IPS-15b (cell line): ENCODE measurements at regions not wholly inside any gene's neighbourhood (a gene's known extent, or its start where the extent isn't known, plus 50 kb on each side); places are given as distances from the start of the nearest gene placed in this dataset.

Experiments
- H3K27me3 ChIP-seq: one replicate; pipeline ENCODE4 v1.6.1; 2013; ENCODE audit warnings: low read length; ENCODE audit not compliant: control insufficient read depth, insufficient read depth
- H3K36me3 ChIP-seq: one replicate; pipeline ENCODE4 v1.6.1; 2013; ENCODE audit warnings: low read length; ENCODE audit not compliant: control insufficient read depth, insufficient read depth
- H3K4me1 ChIP-seq: one replicate; pipeline ENCODE4 v1.6.1; 2013; ENCODE audit warnings: mild to moderate bottlenecking, low read length; ENCODE audit not compliant: control insufficient read depth, insufficient read depth
- H3K4me3 ChIP-seq: one replicate; pipeline ENCODE4 v1.5.1; 2013; ENCODE audit warnings: low read depth, low read length
- H3K9ac ChIP-seq: one replicate; pipeline ENCODE4 v1.6.1; 2013; ENCODE audit warnings: low read depth, mild to moderate bottlenecking, low read length
- H3K9me3 ChIP-seq: one replicate; pipeline ENCODE4 v1.6.1; 2013; ENCODE audit warnings: mild to moderate bottlenecking, low read length; ENCODE audit not compliant: control insufficient read depth, insufficient read depth

DNA sequence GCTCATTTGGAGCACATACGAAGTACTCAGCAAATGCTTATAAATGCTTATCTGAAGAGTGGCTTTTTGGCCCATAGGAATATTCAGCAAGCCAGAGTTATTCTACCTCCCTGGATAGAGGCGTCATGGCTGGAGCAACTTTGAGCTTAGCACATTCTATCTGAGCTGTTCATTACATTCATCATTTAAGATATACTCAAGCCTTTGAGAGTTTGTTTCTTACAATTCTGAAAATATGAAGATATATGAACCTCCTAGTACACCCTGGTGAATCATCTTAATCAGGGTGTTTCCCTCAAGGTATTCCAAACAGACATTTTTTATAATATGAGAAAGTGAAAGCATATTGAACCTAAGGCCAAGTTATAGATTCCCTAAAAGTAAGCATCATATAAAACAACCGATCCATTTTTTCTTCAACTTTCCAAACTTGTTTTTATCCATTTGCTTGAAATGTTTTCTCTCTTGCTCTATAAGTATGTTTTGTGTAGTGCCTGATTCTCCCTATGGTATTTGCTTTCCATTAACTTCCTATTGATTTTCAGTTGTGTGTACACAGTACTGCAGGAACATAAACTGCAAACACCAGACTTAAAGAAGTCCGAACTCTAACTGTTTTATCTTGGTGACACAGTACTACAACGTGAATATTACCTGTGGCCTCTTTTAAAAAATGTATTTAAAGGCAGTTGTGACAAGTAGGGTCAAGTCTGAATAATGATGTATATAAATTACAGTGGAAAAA is 139.7 kb upstream of the PTPRK start:
- no peaks in the 10 kb centered on the region for H3K4me1 ChIP-seq
- no peak overlapping the region for H3K9ac ChIP-seq
- no peaks in the 10 kb centered on the region for H3K27me3 ChIP-seq
- no peak overlapping the region for H3K4me3 ChIP-seq
- no peaks in the 10 kb centered on the region for H3K36me3 ChIP-seq
- H3K9me3 ChIP-seq, result no peaks in the 10 kb centered on the region

DNA sequence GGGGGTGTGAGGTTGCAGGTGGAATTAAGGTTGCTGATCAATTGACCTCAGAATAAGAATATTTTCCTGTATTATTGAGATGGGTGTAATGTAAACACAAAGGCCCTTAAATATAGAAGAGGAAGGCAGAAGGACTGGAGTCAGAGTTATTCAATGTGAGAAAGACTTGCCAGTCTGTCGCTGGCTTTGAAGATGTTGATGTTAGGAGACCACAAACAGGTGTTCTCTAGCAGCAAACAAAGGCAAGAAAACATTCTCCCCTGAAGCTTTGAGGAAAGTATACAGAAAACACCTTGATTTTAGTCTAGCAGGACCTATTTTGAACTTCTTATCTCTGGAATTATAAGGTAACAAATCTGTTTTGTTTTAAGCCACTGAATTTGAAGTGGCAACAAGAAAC is 138.9 kb upstream of the PTPRK start:
- no peaks in the 10 kb centered on the region for H3K9me3 ChIP-seq
- H3K4me3 ChIP-seq, result no peak overlapping the region
- no peaks in the 10 kb centered on the region for H3K4me1 ChIP-seq
- H3K27me3 ChIP-seq, result no peaks in the 10 kb centered on the region
- no peaks in the 10 kb centered on the region for H3K36me3 ChIP-seq
- no peak overlapping the region for H3K9ac ChIP-seq

DNA sequence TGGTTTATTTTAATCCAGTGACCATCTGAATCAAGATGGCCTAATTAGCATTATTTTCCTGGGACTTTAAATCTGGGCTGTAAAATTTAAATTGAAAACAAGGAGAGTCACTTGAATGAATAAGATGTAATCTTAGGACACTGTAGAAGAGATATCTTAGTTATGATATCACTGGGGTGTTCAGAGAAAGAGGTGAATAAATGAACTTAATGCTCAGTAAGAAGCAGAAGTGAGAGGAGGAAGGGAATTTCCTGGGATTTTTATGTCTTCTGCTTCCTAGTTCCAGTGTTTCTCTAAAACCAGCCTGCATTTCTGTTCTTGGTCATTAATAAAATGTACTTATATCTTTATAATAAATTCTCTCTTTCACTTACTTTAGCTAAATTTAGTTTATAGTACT is 136.8 kb upstream of the PTPRK start:
- Histone ChIP-seq H3K4me1 (no peaks in the 10 kb centered on the region), H3K27me3 (no peaks in the 10 kb centered on the region), H3K4me3 (no peak overlapping the region), H3K36me3 (no peaks in the 10 kb centered on the region), H3K9ac (no peak overlapping the region), H3K9me3 (no peaks in the 10 kb centered on the region)

DNA sequence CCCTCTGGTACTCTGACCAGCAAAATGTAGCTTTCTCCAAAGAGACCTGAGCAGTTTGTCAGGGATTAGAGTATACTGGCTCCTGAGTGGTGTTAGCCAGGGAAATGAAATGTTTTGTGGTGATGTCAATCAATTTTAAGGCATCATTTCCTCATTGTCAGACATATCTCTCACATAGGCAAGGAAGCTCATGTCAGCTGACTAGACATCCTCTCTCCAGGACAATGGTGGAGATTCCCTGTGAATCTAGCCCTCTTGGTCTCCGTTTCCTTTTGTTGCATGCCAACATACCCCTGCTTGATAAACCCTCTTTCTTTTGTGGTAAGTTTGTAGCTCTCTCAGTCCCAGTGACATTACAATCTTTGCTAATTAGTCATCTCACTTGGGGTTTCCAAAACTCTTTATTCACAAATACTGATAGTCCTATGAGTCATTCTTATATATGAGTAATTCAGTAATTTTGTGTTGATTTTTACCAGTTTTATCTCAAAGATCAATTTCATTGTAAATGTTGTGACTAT is 135.6 kb upstream of the PTPRK start:
- H3K9ac ChIP-seq, result no peak overlapping the region
- no peaks in the 10 kb centered on the region for H3K27me3 ChIP-seq
- H3K4me3 ChIP-seq, result no peak overlapping the region
- no peaks in the 10 kb centered on the region for H3K36me3 ChIP-seq
- H3K4me1 ChIP-seq, result no peaks in the 10 kb centered on the region
- no peaks in the 10 kb centered on the region for H3K9me3 ChIP-seq

DNA sequence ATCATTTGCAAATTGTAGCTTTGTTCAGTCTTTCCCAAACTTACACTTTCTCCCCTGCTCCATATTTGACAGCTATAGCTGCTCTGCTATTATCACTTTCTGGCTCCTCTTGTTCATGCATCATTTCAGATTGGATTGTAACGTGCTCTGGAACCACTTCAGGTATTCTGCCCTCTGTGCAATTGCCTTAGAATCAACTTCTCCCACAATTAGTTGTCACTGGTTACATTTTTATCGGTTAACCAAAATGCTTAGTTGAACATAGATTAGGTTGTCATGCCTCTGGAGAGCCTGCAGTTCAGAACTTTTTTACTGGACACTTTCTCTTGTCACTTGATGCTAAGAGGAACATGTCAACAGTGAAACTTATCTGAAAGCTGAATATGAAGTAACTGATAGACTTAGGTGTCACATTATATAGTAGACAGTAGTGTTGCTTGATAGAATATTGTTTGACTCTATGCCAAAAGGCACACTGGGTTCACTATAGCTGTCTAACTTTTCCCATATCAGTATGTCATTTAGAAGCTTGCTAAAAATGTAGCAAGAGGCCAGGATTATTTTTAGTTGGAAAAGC is 127.7 kb upstream of the PTPRK start:
- Histone ChIP-seq H3K36me3 (no peaks in the 10 kb centered on the region), H3K9ac (no peak overlapping the region), H3K9me3 (no peaks in the 10 kb centered on the region), H3K4me3 (no peak overlapping the region), H3K27me3 (no peaks in the 10 kb centered on the region), H3K4me1 (no peaks in the 10 kb centered on the region)

DNA sequence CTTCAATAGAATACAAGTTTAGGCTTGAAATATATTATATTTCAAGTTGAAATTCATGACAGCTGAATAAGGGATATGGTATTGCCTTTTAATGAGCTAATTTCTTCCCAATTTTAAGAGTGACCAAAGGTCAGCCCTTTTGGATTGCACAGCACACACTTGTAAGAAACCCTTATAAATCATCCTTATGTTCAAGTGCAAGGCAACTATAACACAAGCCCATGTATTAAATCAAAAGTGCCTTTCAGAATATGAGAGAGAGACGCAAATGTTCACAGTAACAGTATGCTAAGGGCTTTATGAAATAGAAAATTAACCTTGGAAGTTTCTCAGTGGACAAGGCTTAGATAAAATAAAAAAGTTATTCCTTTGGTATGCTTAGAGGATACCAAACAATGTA is 121.7 kb upstream of the PTPRK start:
- Histone ChIP-seq H3K27me3 (no peaks in the 10 kb centered on the region), H3K4me1 (no peaks in the 10 kb centered on the region), H3K9ac (no peak overlapping the region), H3K9me3 (no peaks in the 10 kb centered on the region), H3K4me3 (no peak overlapping the region), H3K36me3 (no peaks in the 10 kb centered on the region)

DNA sequence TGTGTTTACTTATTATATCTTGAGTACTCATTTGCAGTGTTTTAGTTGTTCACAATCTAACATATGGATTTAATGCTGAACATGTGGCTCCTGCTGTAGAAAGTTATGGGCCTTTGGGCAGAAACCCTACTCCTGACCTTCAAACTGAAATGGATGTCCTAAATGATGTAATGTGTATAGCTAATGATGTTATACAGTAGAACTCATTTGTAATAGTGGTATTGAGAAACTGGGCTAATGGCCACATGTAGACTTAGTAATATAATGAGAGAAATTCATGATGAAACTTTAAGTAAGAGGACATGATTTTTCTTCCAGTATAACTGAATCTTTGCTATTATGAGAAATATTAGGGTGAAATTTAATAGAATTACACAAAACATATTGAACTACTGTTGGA is 121.3 kb upstream of the PTPRK start:
- Histone ChIP-seq H3K9ac (no peak overlapping the region), H3K4me1 (no peaks in the 10 kb centered on the region), H3K4me3 (no peak overlapping the region), H3K36me3 (no peaks in the 10 kb centered on the region), H3K27me3 (no peaks in the 10 kb centered on the region), H3K9me3 (no peaks in the 10 kb centered on the region)

DNA sequence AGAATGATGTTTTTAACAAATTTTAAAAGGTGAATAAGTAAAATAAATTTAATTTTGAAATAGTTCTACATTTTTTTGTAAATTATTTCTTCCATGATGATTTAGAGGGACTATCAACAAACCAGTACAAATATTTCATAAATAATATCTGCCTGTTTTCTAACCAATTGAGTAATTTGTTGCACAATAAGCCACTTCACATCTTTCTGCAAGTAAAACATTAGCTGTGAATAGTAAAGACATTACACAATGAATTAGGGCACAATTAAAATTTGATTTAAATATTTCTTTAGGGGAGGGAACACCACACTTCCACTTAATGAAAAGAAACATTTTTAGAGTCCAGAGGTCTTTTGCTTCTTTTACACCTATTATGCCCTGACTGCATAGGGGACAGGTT is 118.4 kb upstream of the PTPRK start:
- Histone ChIP-seq H3K27me3 (no peaks in the 10 kb centered on the region), H3K36me3 (no peaks in the 10 kb centered on the region), H3K9me3 (no peaks in the 10 kb centered on the region), H3K9ac (no peak overlapping the region), H3K4me1 (no peaks in the 10 kb centered on the region), H3K4me3 (no peak overlapping the region)

DNA sequence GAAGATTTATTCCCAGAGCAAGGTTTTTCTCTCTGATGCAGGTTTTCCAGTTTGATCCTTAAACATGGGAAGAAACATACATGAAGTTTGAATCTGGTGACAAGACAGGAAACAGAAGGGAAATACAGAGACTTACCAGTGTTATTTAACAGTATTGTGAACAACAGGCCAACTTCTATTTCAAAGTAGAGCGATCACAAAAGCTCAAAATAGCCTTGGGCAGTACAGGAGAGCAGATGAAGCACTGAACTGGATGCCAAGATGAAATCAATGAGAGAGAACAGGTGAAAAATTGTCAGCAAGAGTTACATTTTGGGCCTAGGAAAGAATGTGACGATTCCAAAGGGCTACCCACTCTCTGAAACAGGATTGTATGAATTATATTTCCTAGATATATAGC is 114.8 kb upstream of the PTPRK start:
- H3K4me1 ChIP-seq, result no peaks in the 10 kb centered on the region
- no peaks in the 10 kb centered on the region for H3K27me3 ChIP-seq
- H3K4me3 ChIP-seq, result no peak overlapping the region
- no peaks in the 10 kb centered on the region for H3K36me3 ChIP-seq
- no peak overlapping the region for H3K9ac ChIP-seq
- no peaks in the 10 kb centered on the region for H3K9me3 ChIP-seq

DNA sequence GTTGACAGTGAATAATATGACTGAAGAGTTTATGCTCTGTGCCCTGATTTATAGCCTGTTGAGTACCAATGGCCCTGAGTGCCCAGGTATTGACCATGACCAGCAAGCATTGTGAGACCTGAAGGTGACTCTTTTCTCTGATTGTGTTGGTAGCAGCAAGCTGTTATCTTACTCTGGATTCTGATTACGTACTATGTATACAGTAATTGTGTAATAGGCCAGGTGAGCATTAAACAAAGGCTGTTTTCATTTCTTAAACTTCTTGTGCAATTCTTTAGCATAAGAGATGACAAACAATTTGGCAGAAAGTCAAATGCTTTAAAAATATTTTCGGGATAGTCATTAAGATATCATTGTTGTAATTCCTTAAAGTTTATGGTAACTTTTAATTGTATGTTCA is 111.7 kb upstream of the PTPRK start:
- no peak overlapping the region for H3K9ac ChIP-seq
- no peak overlapping the region for H3K4me3 ChIP-seq
- no peaks in the 10 kb centered on the region for H3K36me3 ChIP-seq
- H3K4me1 ChIP-seq, result no peaks in the 10 kb centered on the region
- H3K27me3 ChIP-seq, result no peaks in the 10 kb centered on the region
- H3K9me3 ChIP-seq, result no peaks in the 10 kb centered on the region

DNA sequence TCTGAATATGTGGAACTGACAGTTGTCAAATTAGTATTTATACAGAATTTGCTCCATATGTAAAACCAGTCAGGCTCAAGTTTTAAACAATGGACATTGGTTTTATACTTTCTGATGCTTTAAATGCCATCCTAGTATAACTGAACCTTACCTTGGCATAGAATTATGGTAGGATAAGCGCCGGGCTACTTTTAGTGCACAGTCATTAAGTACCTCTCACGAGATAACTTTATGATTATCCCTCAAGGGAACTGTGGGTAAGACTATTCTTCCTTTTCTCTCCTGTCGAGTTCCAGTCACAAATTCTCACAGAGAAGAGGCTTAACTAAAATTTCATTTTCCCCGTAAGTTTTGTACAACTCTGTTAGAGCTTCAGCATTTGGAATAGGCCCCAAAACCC is 110.6 kb upstream of the PTPRK start:
- Histone ChIP-seq H3K4me1 (no peaks in the 10 kb centered on the region), H3K9me3 (no peaks in the 10 kb centered on the region), H3K36me3 (no peaks in the 10 kb centered on the region), H3K9ac (no peak overlapping the region), H3K27me3 (no peaks in the 10 kb centered on the region), H3K4me3 (no peak overlapping the region)

DNA sequence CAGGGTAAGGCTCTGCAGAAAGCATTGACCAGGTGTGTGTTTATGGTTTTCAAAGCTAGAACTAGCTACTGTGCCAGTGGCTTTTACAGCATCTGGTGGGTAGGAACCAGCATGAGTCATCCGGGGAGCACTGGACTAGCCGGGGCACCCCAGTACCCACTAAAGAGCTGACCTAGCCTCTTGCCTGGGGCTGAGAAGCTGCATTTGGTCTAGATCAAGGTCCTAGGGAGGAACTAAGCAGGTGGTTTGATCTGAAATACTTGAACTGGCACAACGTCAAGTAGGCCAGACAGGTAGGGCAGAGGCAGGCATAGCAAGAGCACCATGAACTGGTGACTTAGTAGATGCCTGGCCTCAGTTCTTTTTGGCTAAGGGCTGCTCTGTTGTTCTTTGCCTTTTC is 109.8 kb upstream of the PTPRK start:
- Histone ChIP-seq H3K4me1 (no peaks in the 10 kb centered on the region), H3K36me3 (no peaks in the 10 kb centered on the region), H3K4me3 (no peak overlapping the region), H3K27me3 (no peaks in the 10 kb centered on the region), H3K9me3 (no peaks in the 10 kb centered on the region), H3K9ac (no peak overlapping the region)
